GM23248 (cell line): ENCODE measurements at regions not wholly inside any gene's neighbourhood (a gene's known extent, or its start where the extent isn't known, plus 50 kb on each side); places are given as distances from the start of the nearest gene placed in this dataset.

Experiments
- DNase-seq: peaks from one replicate; pipeline ENCODE4 v3.0.0-alpha.2; 2015
- H2AFZ ChIP-seq: fragments of 200-600 bp; sonication (generic); 2 replicates; pipeline ENCODE4 v1.6.1; 2016; ENCODE audit warnings: antibody characterized with exemption
- H3F3A ChIP-seq: fragments of 200-600 bp; sonication (generic); 2 replicates; pipeline ENCODE4 v1.6.1; 2016; ENCODE audit warnings: mild to moderate bottlenecking, antibody characterized with exemption, mixed run types; ENCODE audit not compliant: insufficient read depth
- H3K27ac ChIP-seq: fragments of 200-600 bp; sonication (generic); 2 replicates; pipeline ENCODE4 v1.5.1; 2016; ENCODE audit warnings: mild to moderate bottlenecking
- H3K27me3 ChIP-seq: fragments of 200-600 bp; sonication (generic); replicated peaks from 2 replicates; pipeline ENCODE4 v1.6.1; 2016; ENCODE audit warnings: mild to moderate bottlenecking; ENCODE audit not compliant: insufficient read depth
- H3K36me3 ChIP-seq: fragments of 200-600 bp; sonication (generic); 2 replicates; pipeline ENCODE4 v1.6.1; 2016; ENCODE audit warnings: low read depth, mild to moderate bottlenecking
- H3K4me1 ChIP-seq: fragments of 200-600 bp; sonication (generic); 2 replicates; pipeline ENCODE4 v1.6.1; 2016; ENCODE audit warnings: mild to moderate bottlenecking; ENCODE audit not compliant: insufficient read depth
- H3K4me2 ChIP-seq: fragments of 200-600 bp; sonication (generic); one replicate; pipeline ENCODE4 v1.6.1; 2016; ENCODE audit warnings: mild to moderate bottlenecking; ENCODE audit not compliant: unreplicated experiment
- H3K4me3 ChIP-seq: fragments of 200-600 bp; sonication (generic); 2 replicates; pipeline ENCODE4 v1.5.1; 2016; ENCODE audit warnings: mild to moderate bottlenecking
- H3K79me2 ChIP-seq: fragments of 200-600 bp; sonication (generic); 2 replicates; pipeline ENCODE4 v1.6.1; 2016; ENCODE audit warnings: mild to moderate bottlenecking; ENCODE audit not compliant: insufficient read depth
- H3K9ac ChIP-seq: fragments of 200-600 bp; sonication (generic); 2 replicates; pipeline ENCODE4 v1.6.1; 2016; ENCODE audit warnings: mild to moderate bottlenecking
- H3K9me2 ChIP-seq: fragments of 200-600 bp; sonication (generic); 2 replicates; pipeline ENCODE4 v1.6.1; 2016; ENCODE audit warnings: mixed run types, mild to moderate bottlenecking, moderate library complexity; ENCODE audit not compliant: insufficient read depth
- H3K9me3 ChIP-seq: fragments of 200-600 bp; sonication (generic); one replicate; pipeline ENCODE4 v1.6.1; 2017; ENCODE audit warnings: low read depth
- H4K20me1 ChIP-seq: fragments of 200-600 bp; sonication (generic); 2 replicates; pipeline ENCODE4 v1.6.0; 2016; ENCODE audit not compliant: insufficient read depth
- EZH2 ChIP-seq: fragments of 200-600 bp; sonication (generic); IDR thresholded peaks from 2 replicates; pipeline ENCODE4 v1.6.1; 2018; ENCODE audit warnings: antibody characterized with exemption, mild to moderate bottlenecking; ENCODE audit not compliant: insufficient read depth, poor library complexity, severe bottlenecking
- EZH2phosphoT487 ChIP-seq: fragments of 200-600 bp; sonication (generic); IDR thresholded peaks from 2 replicates; pipeline ENCODE4 v1.6.1; 2018; ENCODE audit warnings: antibody characterized with exemption, moderate library complexity, mild to moderate bottlenecking, low read depth; ENCODE audit not compliant: insufficient read depth
- WGBS, 2 experiments: methylation state at CpG; one replicate each; pipeline ENCODE4 v1.1.6; 2015 to 2017; ENCODE audit warnings: low lambda C conversion rate in 2 of 2, low coverage in 1 of 2; ENCODE audit errors: missing lambda C conversion rate in 2 of 2; 5-methylcytosine and 5-hydroxymethylcytosine counted together
- in situ Hi-C: fragments of 300-500 bp; cut with MboI; formaldehyde crosslinking; loops from 2 replicates; pipeline ENCODE4 v1.15.0; 2020

DNA sequence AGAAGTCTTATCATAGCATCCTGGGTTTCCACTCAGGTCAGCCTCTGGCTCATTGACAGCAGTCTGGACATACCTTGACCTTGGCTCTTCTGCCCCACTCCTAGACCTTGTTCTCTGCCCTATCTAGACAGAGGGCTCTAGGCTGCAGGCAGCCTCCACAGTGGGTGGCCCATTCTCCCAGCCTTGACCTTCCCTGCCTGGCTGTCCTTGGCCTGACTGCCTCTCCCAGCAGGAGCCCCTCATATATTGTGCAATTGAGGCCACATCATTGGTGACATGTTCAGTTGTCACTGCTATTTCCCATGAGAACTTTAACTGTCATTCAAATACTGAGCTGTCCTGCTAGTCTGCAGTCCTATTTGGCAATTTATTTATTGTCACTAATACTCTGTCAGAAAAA lies 503.4 kb downstream of the PLXNA4 start:
- no peak overlapping the region for H3K27ac ChIP-seq
- H3K9ac ChIP-seq, result no peak overlapping the region
- H3K4me1 ChIP-seq, result no peaks in the 10 kb centered on the region
- no peak overlapping the region for H3K4me3 ChIP-seq
- no peak overlapping the region for H3K4me2 ChIP-seq
- 0 out of 2 replicates have a peak, but pooled peaks cover under 1% of the 10 kb centered on the region for H3F3A ChIP-seq
- H2AFZ ChIP-seq, result no peak overlapping the region
- no peaks in the 10 kb centered on the region for H3K79me2 ChIP-seq
- in situ Hi-C loops, result no loop called here
- no peaks in the 10 kb centered on the region for H3K27me3 ChIP-seq
- H3K36me3 ChIP-seq, result no peaks in the 10 kb centered on the region
- no peak for TF ChIP-seq EZH2phosphoT487
- H3K9me3 ChIP-seq, result no peaks in the 10 kb centered on the region
- no peaks in the 10 kb centered on the region for H3K9me2 ChIP-seq
- no peak for DNase-seq
- H4K20me1 ChIP-seq, result no peaks in the 10 kb centered on the region

DNA sequence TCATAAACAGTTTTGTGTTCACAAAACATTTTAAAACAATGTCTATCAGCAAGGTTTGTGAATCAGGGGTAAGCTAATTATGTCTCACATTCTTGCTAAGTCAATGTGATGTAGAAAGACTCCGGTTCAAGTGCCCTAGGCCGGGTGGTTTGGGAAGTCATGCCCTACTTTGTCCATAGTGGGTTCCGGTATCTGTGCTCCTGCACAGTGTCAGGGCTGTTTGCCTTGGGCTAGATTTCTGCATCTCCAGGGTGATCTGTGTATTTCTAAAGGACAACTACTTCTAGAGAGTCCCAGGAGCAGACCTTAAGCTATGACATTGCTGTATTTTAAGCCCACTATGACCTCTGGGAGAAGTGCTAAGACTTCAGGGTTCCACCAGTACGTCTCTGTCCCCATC lies 504.1 kb downstream of the PLXNA4 start:
- in situ Hi-C loops, result no loop called here
- H3K79me2 ChIP-seq, result no peaks in the 10 kb centered on the region
- H3K36me3 ChIP-seq, result no peaks in the 10 kb centered on the region
- WGBS, 2 experiments, result 100% methylated on average over 4 of the region's 4 CpGs
- H3F3A ChIP-seq, result peaks cover 8% of the 10 kb centered on the region; the same call in 1 of the 2 replicates
- no peaks in the 10 kb centered on the region for H4K20me1 ChIP-seq
- no peak overlapping the region for H3K27ac ChIP-seq
- no peak overlapping the region for H3K4me3 ChIP-seq
- H2AFZ ChIP-seq, result no peak overlapping the region
- no peak overlapping the region for H3K9ac ChIP-seq
- no peaks in the 10 kb centered on the region for H3K9me2 ChIP-seq
- no peaks in the 10 kb centered on the region for H3K27me3 ChIP-seq
- TF ChIP-seq EZH2 (no peak), EZH2phosphoT487 (no peak)
- no peak for DNase-seq
- H3K4me2 ChIP-seq, result no peak overlapping the region
- H3K9me3 ChIP-seq, result no peaks in the 10 kb centered on the region
- H3K4me1 ChIP-seq, result peaks cover 5% of the 10 kb centered on the region

DNA sequence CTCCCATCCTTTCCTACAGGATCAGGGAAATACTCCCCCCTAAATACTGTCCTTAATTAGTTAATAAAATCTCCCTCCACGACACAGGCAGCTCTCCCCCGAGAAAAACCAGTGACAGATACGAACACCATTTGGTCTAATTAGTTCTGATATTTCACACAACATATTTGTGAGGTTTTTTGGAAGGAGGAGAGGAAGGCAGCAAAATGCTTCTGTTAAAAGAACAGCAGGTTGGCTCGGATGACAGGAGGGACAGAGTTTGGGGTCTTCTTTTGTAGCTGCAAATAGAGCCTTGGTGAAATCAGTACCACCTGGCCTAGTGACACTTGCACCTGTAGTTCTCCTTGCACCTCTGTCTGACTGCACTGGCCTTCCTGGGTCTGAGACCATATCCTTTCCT lies 507.0 kb downstream of the PLXNA4 start:
- H3K4me3 ChIP-seq, result no peak overlapping the region
- H3K79me2 ChIP-seq, result no peaks in the 10 kb centered on the region
- H3K9ac ChIP-seq, result no peak overlapping the region
- H3K9me3 ChIP-seq, result no peaks in the 10 kb centered on the region
- peaks cover 26% of the 10 kb centered on the region for H3K4me1 ChIP-seq
- H3K27me3 ChIP-seq, result no peaks in the 10 kb centered on the region
- in situ Hi-C loops, result no loop called here
- no peaks in the 10 kb centered on the region for H4K20me1 ChIP-seq
- H2AFZ ChIP-seq, result no peak overlapping the region
- DNase-seq, result no peak
- no peak overlapping the region for H3K27ac ChIP-seq
- H3K4me2 ChIP-seq, result no peak overlapping the region
- H3K36me3 ChIP-seq, result no peaks in the 10 kb centered on the region
- H3F3A ChIP-seq, result peaks cover 22% of the 10 kb centered on the region
- no peaks in the 10 kb centered on the region for H3K9me2 ChIP-seq
- TF ChIP-seq EZH2phosphoT487 (no peak), EZH2 (no peak)
- WGBS, 2 experiments, result 81 to 84% methylated on average over 4 of the region's 4 CpGs

DNA sequence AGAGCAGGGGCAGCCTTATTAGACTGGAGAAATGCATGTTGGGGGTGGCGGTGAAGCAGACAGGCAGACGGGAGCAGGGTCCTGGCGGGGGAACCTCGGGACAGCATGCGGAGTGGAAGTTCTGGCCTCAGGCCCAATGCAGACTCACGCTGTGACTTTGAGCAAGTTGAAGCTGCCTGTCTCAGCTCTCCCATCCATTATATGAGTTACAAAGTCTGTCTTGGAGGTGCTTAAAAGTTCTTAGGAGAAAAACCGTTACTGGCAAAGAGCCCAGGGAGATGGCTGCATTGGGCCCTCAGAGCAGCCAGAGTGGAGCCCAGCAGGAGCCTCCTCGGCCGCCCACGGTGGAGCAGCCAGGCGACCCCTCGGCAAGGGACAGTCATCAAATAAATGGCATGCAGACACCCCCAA lies 509.5 kb downstream of the PLXNA4 start:
- H3K4me3 ChIP-seq, result peak overlapping the region; percentile 36
- peak overlapping the region; percentile 14 for H3K9ac ChIP-seq
- H2AFZ ChIP-seq, result peak overlapping the region; percentile 82
- H3K9me3 ChIP-seq, result no peaks in the 10 kb centered on the region
- TF ChIP-seq EZH2 (no peak), EZH2phosphoT487 (no peak)
- DNase-seq, result peak; percentile 65
- no peaks in the 10 kb centered on the region for H3K36me3 ChIP-seq
- WGBS, 2 experiments, result 2 to 3% methylated on average over 12 of the region's 12 CpGs
- in situ Hi-C loops, result no loop called here
- peaks cover 30% of the 10 kb centered on the region for H3K4me1 ChIP-seq
- H3F3A ChIP-seq, result peaks cover 22% of the 10 kb centered on the region
- H3K27me3 ChIP-seq, result no peaks in the 10 kb centered on the region
- peak overlapping the region; percentile 59 for H3K4me2 ChIP-seq
- H3K9me2 ChIP-seq, result no peaks in the 10 kb centered on the region
- peak overlapping the region; percentile 76 for H3K27ac ChIP-seq
- H3K79me2 ChIP-seq, result no peaks in the 10 kb centered on the region
- no peaks in the 10 kb centered on the region for H4K20me1 ChIP-seq

DNA sequence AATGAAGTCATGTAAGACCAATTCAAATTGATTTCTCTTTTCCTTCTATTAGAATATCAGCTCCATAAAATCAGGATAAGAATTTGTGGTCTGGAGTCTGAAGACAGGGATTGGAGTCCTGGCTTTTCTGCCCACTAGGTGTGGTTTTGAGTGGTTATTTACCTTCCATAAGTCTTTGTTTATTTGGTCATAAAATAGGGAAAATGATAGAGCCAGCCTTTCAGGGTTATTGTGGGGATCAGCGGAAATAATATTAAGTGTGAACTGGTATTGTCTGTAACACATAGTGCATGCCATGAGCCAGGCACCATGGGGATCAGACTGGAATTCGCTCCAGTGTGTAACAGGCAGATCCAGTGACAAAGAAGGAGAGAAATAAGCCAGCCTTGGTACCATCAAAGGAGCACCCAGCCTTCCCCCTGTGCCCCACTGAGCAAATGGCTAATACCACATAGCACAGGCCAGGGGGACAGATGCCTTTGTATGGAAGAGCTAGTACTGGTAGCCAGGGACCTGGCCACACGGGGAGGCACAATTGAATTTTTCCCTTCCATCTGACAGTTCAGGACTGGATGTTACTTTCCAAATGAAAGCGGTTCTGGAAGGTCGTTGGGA lies 509.7 kb upstream of the PODXL start:
- H3K4me1 ChIP-seq, result peaks cover 30% of the 10 kb centered on the region
- 15 to 19% methylated on average over 5 of the region's 5 CpGs for WGBS, 2 experiments
- H3K27ac ChIP-seq, result peak overlapping the region; percentile 76
- H3K4me3 ChIP-seq, result peak overlapping the region; percentile 36; the same call in 1 of the 2 replicates
- H3K4me2 ChIP-seq, result peak overlapping the region; percentile 59
- H3K79me2 ChIP-seq, result no peaks in the 10 kb centered on the region
- TF ChIP-seq EZH2phosphoT487 (no peak), EZH2 (no peak)
- H4K20me1 ChIP-seq, result no peaks in the 10 kb centered on the region
- peak; percentile 44 for DNase-seq
- no peaks in the 10 kb centered on the region for H3K9me2 ChIP-seq
- peak overlapping the region; percentile 14 for H3K9ac ChIP-seq
- peaks cover 22% of the 10 kb centered on the region for H3F3A ChIP-seq
- in situ Hi-C loops, result no loop called here
- H3K36me3 ChIP-seq, result no peaks in the 10 kb centered on the region
- peak overlapping the region; percentile 82 for H2AFZ ChIP-seq
- H3K27me3 ChIP-seq, result no peaks in the 10 kb centered on the region
- no peaks in the 10 kb centered on the region for H3K9me3 ChIP-seq
